HEK293 (cell line): ENCODE measurements at regions not wholly inside any gene's neighbourhood (a gene's known extent, or its start where the extent isn't known, plus 50 kb on each side); places are given as distances from the start of the nearest gene placed in this dataset.

Source experiments
- CTCF ChIA-PET: fragments of 350-600 bp; formaldehyde crosslinking; extraction: SDS; loops from one replicate; lab custom pipeline; 2021; ENCODE audit warnings: antibody characterized with exemption; lab: Yijun Ruan, JAX
- POLR2A ChIA-PET: fragments of 300-600 bp; formaldehyde crosslinking; extraction: SDS; loops from one replicate; lab custom pipeline; 2020; ENCODE audit warnings: antibody characterized with exemption, inconsistent platforms; lab: Yijun Ruan, JAX
- H3K27ac ChIP-seq: fragments of 200-500 bp; sonication (Bioruptor generic); 2 replicates; pipeline ENCODE4 v1.5.1; 2014; ENCODE audit warnings: low read depth, low read length, control low read depth, inconsistent platforms; ENCODE audit errors: extremely low read depth
- H3K36me3 ChIP-seq, 2 experiments: fragments of 200-500 bp in 1 of 2; sonication (Bioruptor generic) in 1 of 2; 1 replicate in 1 of 2; 2 replicates in 1 of 2; pipeline ENCODE4 v1.5.1; 2014 to 2017; ENCODE audit warnings: inconsistent platforms in 2 of 2, low read length in 2 of 2; ENCODE audit not compliant: control insufficient read depth in 2 of 2, insufficient read depth in 1 of 2
- H3K4me1 ChIP-seq: fragments of 200-500 bp; sonication (Bioruptor generic); 2 replicates; pipeline ENCODE4 v1.5.1; 2014; ENCODE audit warnings: mild to moderate bottlenecking, low read length, inconsistent platforms; ENCODE audit not compliant: control insufficient read depth, insufficient read depth
- H3K4me3 ChIP-seq: 2 replicates; pipeline ENCODE4 v1.5.1; 2011; ENCODE audit warnings: low read depth, mild to moderate bottlenecking, control low read depth, low read length, moderate library complexity
- H3K9me3 ChIP-seq: fragments of 200-500 bp; sonication (Bioruptor generic); 2 replicates; pipeline ENCODE4 v1.5.1; 2014; ENCODE audit warnings: low read depth, low read length, inconsistent platforms; ENCODE audit not compliant: control insufficient read depth, insufficient read depth
- OSR2 ChIP-seq: fragments of 450-650 bp; formaldehyde crosslinking; IDR thresholded peaks from 2 replicates; pipeline ENCODE4 v1.5.1; 2016; ENCODE audit warnings: missing biosample characterization, missing genetic modification characterization
- REPIN1 ChIP-seq: fragments of 450-650 bp; formaldehyde crosslinking; IDR thresholded peaks from 2 replicates; pipeline ENCODE4 v1.5.1; 2017; ENCODE audit warnings: missing biosample characterization, missing genetic modification characterization, low read depth
- YY1 ChIP-seq: fragments of 450-650 bp; formaldehyde crosslinking; IDR thresholded peaks from 2 replicates; pipeline ENCODE4 v1.5.1; 2018; ENCODE audit warnings: missing biosample characterization, missing genetic modification characterization
- ZBTB1 ChIP-seq: fragments of 450-650 bp; formaldehyde crosslinking; IDR thresholded peaks from 2 replicates; pipeline ENCODE4 v1.5.1; 2016; ENCODE audit warnings: missing biosample characterization, missing genetic modification characterization
- ZBTB11 ChIP-seq: fragments of 450-650 bp; formaldehyde crosslinking; conservative IDR thresholded peaks from 2 replicates; pipeline ENCODE4 v1.5.1; 2016; ENCODE audit warnings: low read depth, missing biosample characterization, missing genetic modification characterization
- ZBTB8A ChIP-seq: fragments of 450-650 bp; formaldehyde crosslinking; IDR thresholded peaks from 2 replicates; pipeline ENCODE4 v1.5.1; 2016; ENCODE audit warnings: missing biosample characterization, missing genetic modification characterization
- ZNF211 ChIP-seq: fragments of 450-650 bp; formaldehyde crosslinking; IDR thresholded peaks from 2 replicates; pipeline ENCODE4 v1.5.1; 2016; ENCODE audit warnings: low read depth, missing biosample characterization, missing genetic modification characterization
- ZNF266 ChIP-seq: fragments of 450-650 bp; formaldehyde crosslinking; IDR thresholded peaks from 2 replicates; pipeline ENCODE4 v1.5.1; 2016; ENCODE audit warnings: missing biosample characterization, missing genetic modification characterization, low read depth
- ZNF324 ChIP-seq: fragments of 450-650 bp; formaldehyde crosslinking; IDR thresholded peaks from 2 replicates; pipeline ENCODE4 v1.5.1; 2016; ENCODE audit warnings: missing biosample characterization, missing genetic modification characterization
- ZNF350 ChIP-seq: fragments of 450-650 bp; formaldehyde crosslinking; IDR thresholded peaks from 2 replicates; pipeline ENCODE4 v1.5.0; 2017; ENCODE audit warnings: missing biosample characterization, mild to moderate bottlenecking, missing genetic modification characterization
- ZNF449 ChIP-seq: fragments of 450-650 bp; formaldehyde crosslinking; IDR thresholded peaks from 2 replicates; pipeline ENCODE4 v1.5.1; 2017; ENCODE audit warnings: missing biosample characterization, mild to moderate bottlenecking, missing genetic modification characterization, moderate library complexity
- ZNF529 ChIP-seq: fragments of 450-650 bp; formaldehyde crosslinking; IDR thresholded peaks from 2 replicates; pipeline ENCODE4 v1.5.1; 2017; ENCODE audit warnings: missing genetic modification characterization, missing biosample characterization; ENCODE audit not compliant: insufficient replicate concordance
- ZNF629 ChIP-seq: fragments of 450-650 bp; formaldehyde crosslinking; IDR thresholded peaks from 2 replicates; pipeline ENCODE4 v1.5.1; 2017; ENCODE audit warnings: missing biosample characterization, missing genetic modification characterization
- ZNF639 ChIP-seq: fragments of 450-650 bp; formaldehyde crosslinking; IDR thresholded peaks from 2 replicates; pipeline ENCODE4 v1.5.1; 2016; ENCODE audit warnings: missing biosample characterization, missing genetic modification characterization
- ZSCAN30 ChIP-seq: fragments of 450-650 bp; IDR thresholded peaks from 2 replicates; pipeline ENCODE4 v1.5.1; 2018; ENCODE audit warnings: missing biosample characterization, mild to moderate bottlenecking, missing genetic modification characterization, moderate library complexity
- TF ChIP-seq, protein P1 (sequence below): fragments of 450-650 bp; formaldehyde crosslinking; optimal IDR thresholded peaks from 2 replicates; pipeline ENCODE3; 2016; ENCODE audit warnings: missing biosample characterization, mild to moderate bottlenecking, missing genetic modification characterization
- TF ChIP-seq, protein P2 (sequence below): fragments of 450-650 bp; formaldehyde crosslinking; IDR thresholded peaks from 2 replicates; pipeline ENCODE4 v1.5.1; 2016; ENCODE audit warnings: missing biosample characterization, missing genetic modification characterization
- TF ChIP-seq, protein P3 (sequence below): fragments of 450-650 bp; formaldehyde crosslinking; IDR thresholded peaks from 2 replicates; pipeline ENCODE4 v1.5.1; 2016; ENCODE audit warnings: missing biosample characterization, missing genetic modification characterization
- TF ChIP-seq, protein P4 (sequence below): fragments of 450-650 bp; IDR thresholded peaks from 2 replicates; pipeline ENCODE4 v1.5.1; 2018; ENCODE audit warnings: missing biosample characterization, mild to moderate bottlenecking, missing genetic modification characterization

DNA sequence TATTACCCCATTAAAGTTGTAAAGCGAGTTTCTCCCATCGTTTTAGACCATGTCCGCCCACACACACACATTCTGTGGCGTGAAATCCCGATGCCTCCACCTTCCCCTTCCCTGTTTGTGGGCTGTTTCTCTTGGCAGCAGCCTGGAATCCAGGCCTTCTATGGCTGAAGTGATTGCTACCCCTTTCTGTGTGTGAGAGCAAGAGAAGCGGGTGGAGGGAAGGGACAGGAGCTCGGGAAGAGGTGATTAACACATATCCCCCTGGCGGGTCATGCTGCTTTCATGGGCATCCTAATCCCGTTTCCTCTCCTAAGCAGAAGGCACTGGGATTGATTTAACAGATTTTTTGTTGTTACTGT is 283.8 kb upstream of the RGMA start (continued):
- TF ChIP-seq, protein P1, sequence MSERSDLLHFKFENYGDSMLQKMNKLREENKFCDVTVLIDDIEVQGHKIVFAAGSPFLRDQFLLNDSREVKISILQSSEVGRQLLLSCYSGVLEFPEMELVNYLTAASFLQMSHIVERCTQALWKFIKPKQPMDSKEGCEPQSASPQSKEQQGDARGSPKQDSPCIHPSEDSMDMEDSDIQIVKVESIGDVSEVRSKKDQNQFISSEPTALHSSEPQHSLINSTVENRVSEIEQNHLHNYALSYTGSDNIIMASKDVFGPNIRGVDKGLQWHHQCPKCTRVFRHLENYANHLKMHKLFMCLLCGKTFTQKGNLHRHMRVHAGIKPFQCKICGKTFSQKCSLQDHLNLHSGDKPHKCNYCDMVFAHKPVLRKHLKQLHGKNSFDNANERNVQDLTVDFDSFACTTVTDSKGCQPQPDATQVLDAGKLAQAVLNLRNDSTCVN, result no peak
- no peak for TF ChIP-seq ZNF639 (tag by site-specific recombination)

- H3K36me3 ChIP-seq, result no peaks in the 10 kb centered on the region
- no peak overlapping the region for H3K4me3 ChIP-seq
- H3K9me3 ChIP-seq, result no peaks in the 10 kb centered on the region
- ChIA-PET CTCF (interaction anchor here (0.8 kb wide), 1 partner anchor 285 kb away, joined by 3 read pairs; no protein-coding TSS in a partner anchor), POLR2A (no interaction called here)
- no peaks in the 10 kb centered on the region for H3K4me1 ChIP-seq
- no peak for TF ChIP-seq REPIN1 (tag by site-specific recombination)
- TF ChIP-seq, protein P2, sequence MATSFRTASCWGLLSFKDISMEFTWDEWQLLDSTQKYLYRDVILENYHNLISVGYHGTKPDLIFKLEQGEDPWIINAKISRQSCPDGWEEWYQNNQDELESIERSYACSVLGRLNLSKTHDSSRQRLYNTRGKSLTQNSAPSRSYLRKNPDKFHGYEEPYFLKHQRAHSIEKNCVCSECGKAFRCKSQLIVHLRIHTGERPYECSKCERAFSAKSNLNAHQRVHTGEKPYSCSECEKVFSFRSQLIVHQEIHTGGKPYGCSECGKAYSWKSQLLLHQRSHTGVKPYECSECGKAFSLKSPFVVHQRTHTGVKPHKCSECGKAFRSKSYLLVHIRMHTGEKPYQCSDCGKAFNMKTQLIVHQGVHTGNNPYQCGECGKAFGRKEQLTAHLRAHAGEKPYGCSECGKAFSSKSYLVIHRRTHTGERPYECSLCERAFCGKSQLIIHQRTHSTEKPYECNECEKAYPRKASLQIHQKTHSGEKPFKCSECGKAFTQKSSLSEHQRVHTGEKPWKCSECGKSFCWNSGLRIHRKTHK, result no peak
- TF ChIP-seq ZNF629 (tag by site-specific recombination), result no peak
- TF ChIP-seq ZNF211 (tag by site-specific recombination), result no peak
- no peak for TF ChIP-seq ZNF529
- no peak for TF ChIP-seq OSR2
- no peak for TF ChIP-seq ZNF449
- no peak for TF ChIP-seq ZNF350
- TF ChIP-seq, protein P3, sequence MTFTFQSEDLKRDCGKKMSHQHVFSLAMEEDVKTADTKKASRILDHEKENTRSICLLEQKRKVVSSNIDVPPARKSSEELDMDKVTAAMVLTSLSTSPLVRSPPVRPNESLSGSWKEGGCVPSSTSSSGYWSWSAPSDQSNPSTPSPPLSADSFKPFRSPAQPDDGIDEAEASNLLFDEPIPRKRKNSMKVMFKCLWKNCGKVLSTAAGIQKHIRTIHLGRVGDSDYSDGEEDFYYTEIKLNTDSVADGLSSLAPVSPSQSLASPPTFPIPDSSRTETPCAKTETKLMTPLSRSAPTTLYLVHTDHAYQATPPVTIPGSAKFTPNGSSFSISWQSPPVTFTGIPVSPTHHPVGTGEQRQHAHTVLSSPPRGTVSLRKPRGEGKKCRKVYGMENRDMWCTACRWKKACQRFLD, result no peak
- TF ChIP-seq, protein P4, sequence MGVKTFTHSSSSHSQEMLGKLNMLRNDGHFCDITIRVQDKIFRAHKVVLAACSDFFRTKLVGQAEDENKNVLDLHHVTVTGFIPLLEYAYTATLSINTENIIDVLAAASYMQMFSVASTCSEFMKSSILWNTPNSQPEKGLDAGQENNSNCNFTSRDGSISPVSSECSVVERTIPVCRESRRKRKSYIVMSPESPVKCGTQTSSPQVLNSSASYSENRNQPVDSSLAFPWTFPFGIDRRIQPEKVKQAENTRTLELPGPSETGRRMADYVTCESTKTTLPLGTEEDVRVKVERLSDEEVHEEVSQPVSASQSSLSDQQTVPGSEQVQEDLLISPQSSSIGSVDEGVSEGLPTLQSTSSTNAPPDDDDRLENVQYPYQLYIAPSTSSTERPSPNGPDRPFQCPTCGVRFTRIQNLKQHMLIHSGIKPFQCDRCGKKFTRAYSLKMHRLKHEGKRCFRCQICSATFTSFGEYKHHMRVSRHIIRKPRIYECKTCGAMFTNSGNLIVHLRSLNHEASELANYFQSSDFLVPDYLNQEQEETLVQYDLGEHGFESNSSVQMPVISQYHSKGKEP, result no peak
- no peak for TF ChIP-seq ZBTB8A
- TF ChIP-seq ZNF266 (tag by site-specific recombination), result no peak
- no peak for TF ChIP-seq ZNF324 (tag by site-specific recombination)
- no peak for TF ChIP-seq YY1 (tag by site-specific recombination)
- no peak for TF ChIP-seq ZBTB1 (tag by site-specific recombination)
- no peak for TF ChIP-seq ZSCAN30 (tag by site-specific recombination)
- no peak for TF ChIP-seq ZBTB11 (tag by site-specific recombination)
- no peak overlapping the region for H3K27ac ChIP-seq
Measured at GRCh38 chr15:93372208-93372864, 283.3 kb upstream of the RGMA start.
